ENCODE measurements at regions not wholly inside any gene's neighbourhood (a gene's known extent, or its start where the extent isn't known, plus 50 kb on each side); places are given as distances from the start of the nearest gene placed in this dataset.

DNA sequence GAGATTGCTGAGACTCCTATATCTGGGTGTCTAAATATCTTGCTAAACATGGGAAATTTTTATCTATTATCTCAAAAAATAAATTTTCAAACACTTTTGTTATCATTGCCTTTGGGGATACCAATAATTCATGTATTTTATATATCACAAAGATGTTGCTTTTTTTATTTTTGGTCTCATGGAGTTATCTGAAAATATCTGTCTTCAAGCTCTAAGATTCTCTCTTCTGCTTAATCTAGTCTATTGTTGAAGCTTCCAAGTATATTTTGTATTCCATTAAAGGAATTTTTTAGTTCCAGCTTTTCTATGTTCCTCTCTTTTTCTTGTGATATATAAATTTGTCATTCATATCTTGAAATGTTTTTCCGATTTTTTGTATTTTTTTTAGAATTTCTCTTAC, 812.0 kb downstream of the DACH1 start:
- Mint-ChIP-seq H3K9me3 (peaks cover 6 to 7% of the 10 kb centered on the region in 2 donors), H3K4me3 (no peak overlapping the region), H3K27ac (no peak overlapping the region), H3K4me1 (peaks cover 0 to 8% of the 10 kb centered on the region in 2 donors), H3K27me3 (no peaks in the 10 kb centered on the region), H3K36me3 (no peaks in the 10 kb centered on the region)
- DNase-seq (no peak), ATAC-seq (replicated peaks) (no peak)

DNA sequence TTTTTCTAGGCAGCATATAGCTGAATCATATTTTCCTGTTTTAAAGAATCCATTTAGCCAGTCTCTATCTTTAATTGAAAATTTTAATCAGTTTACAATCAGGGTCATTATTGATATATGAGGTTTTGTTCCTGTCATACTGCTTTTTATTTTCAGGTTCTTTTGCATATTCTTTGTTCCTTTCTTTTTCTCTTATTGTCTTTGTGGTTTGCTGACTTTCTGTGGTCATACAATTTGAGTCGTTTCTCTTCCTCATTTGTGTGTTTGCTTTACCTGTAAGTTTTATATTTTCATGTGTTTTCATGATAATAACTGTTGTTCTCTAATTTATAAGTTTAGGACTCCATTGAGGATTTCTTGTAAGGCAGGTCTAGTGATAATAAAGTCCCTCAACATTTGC, 812.6 kb downstream of the DACH1 start:
- Mint-ChIP-seq H3K27ac (no peak overlapping the region), H3K36me3 (no peaks in the 10 kb centered on the region), H3K9me3 (peaks cover 6 to 7% of the 10 kb centered on the region in 2 donors), H3K4me1 (peaks cover 0 to 8% of the 10 kb centered on the region in 2 donors), H3K27me3 (no peaks in the 10 kb centered on the region), H3K4me3 (no peak overlapping the region)
- no peak for DNase-seq
- ATAC-seq (replicated peaks): no peak

DNA sequence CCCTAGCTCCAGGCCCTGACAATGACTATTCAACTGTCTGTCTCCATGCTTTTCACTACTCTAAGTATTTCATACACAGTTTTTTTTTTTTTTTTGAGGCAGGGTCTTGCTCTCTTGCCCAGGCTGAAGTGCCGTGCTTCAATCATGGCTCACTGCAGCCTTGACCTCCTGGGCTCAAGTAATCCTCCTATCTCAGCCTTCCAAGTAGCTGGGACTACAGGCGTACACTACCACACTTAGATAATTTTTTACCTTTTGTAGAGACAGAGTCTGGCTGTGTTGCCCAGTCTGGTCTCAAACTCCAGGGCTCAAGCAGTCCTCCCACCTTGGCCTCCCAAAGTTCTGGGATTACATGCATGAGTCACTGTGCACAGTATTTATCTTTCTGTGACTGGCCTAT, 815.4 kb downstream of the DACH1 start:
- no peak for DNase-seq
- Mint-ChIP-seq H3K4me3 (no peak overlapping the region), H3K4me1 (peaks cover 0 to 8% of the 10 kb centered on the region in 2 donors), H3K27ac (no peak overlapping the region), H3K9me3 (peaks cover 6 to 7% of the 10 kb centered on the region in 2 donors), H3K27me3 (no peaks in the 10 kb centered on the region), H3K36me3 (no peaks in the 10 kb centered on the region)
- no peak for ATAC-seq (replicated peaks)

DNA sequence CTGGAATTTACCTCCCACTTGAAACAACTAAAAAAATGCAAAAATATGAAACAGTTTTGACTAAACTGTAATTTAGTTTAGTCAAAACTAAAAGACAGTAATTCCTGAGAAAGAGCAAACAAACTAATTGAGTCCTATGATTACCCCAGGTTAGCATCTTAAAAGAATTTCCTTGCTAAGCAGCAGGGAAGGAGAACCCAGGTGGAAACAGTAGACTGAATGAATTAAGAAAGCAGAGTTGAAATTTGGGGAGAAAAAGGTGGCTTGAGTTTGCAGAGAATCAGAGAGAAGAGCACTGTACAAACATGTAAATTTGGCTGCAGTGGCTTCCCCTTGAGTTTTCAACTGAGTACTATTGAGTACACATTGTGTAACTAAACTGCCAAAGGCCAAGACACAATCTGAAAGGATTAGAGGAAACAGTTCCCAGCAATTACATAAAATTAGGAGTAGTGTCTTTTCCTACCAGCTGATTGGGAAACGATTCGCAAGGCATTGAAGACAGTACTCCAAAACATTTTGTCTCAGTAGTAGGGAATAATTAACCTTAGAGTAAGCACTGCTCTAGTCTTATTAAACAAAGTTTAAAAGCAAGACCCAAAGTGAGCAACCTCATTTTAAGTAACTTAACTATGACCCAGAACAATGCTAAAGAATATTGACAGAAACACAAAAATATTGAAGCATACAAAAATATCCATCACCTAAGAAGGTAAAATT, 820.5 kb downstream of the DACH1 start:
- Mint-ChIP-seq H3K27ac (no peak overlapping the region), H3K9me3 (peaks cover 0 to 2% of the 10 kb centered on the region in 2 donors), H3K27me3 (no peaks in the 10 kb centered on the region), H3K4me1 (no peaks in the 10 kb centered on the region), H3K36me3 (no peaks in the 10 kb centered on the region), H3K4me3 (no peak overlapping the region)
- ATAC-seq (replicated peaks) (no peak), DNase-seq (no peak)

DNA sequence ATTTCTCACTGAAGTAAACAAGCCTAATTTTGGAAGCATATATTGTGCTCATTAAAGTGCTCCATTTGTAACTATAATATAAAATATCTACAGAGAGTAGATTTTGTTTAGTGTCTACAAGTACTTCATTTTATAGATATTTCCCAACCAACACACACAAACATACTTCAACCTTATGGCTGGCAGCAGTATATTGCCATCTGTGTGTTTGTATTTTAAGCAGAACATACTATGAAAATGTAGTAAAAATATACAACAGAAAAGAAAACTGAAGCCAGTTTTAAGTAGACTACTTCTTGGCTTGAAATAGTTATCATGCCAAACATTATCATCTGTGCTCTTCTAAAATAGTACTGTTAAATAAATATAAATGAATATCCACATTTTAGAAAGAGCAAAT, 821.9 kb downstream of the DACH1 start:
- ATAC-seq (replicated peaks): no peak
- Mint-ChIP-seq H3K4me1 (no peaks in the 10 kb centered on the region), H3K4me3 (no peak overlapping the region), H3K9me3 (peaks cover 0 to 2% of the 10 kb centered on the region in 2 donors), H3K27ac (no peak overlapping the region), H3K36me3 (no peaks in the 10 kb centered on the region), H3K27me3 (no peaks in the 10 kb centered on the region)
- no peak for DNase-seq

DNA sequence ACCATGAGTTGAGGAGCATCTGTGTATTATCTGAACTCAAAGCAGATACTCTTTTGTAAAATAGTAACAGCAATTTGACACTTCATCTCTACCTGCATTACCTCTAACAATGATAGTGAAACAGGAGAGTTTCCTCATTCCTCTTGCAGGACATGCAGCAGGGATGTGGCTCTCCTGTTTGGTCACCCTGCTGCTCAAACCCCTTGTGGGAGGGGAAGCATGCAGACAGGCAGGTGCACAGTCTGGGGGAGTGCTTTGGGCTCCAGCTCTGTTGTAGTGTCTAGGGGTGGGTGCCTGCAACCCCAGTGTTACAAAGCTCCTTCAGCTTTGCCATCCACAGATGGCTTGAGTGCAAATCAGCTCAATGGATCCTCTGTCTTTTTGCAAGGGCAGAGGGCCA, 827.6 kb downstream of the DACH1 start:
- no peak for ATAC-seq (replicated peaks)
- Mint-ChIP-seq H3K4me1 (no peaks in the 10 kb centered on the region), H3K27me3 (no peaks in the 10 kb centered on the region), H3K27ac (no peak overlapping the region), H3K4me3 (no peak overlapping the region), H3K36me3 (no peaks in the 10 kb centered on the region), H3K9me3 (no peaks in the 10 kb centered on the region)
- DNase-seq: no peak

DNA sequence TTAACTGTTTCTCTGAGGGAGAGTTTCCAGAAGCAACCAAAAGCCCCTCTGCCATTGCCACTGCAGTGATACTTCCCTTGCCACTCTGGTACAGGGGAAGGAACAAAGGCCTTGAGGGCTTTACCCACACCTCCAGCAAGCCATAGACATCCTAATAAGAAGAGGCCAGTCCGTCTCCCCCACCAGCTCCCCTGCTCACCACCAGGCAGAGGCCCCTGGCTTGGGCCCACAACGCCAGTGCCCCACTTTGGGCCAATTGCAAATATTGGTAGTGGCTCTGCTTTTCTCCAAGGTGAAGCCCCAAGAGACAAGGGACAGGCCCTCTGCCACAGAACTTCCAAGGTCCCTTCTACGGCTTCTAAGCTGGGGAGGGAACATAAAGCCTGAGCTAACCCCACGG, 833.0 kb downstream of the DACH1 start:
- H3K27ac Mint-ChIP-seq: no peak overlapping the region
- DNase-seq (no peak), ATAC-seq (replicated peaks) (peak in 1 of 2 donors; percentile 7)
- no peaks in the 10 kb centered on the region for H3K4me1 Mint-ChIP-seq
- peaks cover 5 to 8% of the 10 kb centered on the region in 2 donors for H3K9me3 Mint-ChIP-seq
- H3K4me3 Mint-ChIP-seq: no peak overlapping the region
- no peaks in the 10 kb centered on the region for H3K36me3 Mint-ChIP-seq
- H3K27me3 Mint-ChIP-seq: no peaks in the 10 kb centered on the region

DNA sequence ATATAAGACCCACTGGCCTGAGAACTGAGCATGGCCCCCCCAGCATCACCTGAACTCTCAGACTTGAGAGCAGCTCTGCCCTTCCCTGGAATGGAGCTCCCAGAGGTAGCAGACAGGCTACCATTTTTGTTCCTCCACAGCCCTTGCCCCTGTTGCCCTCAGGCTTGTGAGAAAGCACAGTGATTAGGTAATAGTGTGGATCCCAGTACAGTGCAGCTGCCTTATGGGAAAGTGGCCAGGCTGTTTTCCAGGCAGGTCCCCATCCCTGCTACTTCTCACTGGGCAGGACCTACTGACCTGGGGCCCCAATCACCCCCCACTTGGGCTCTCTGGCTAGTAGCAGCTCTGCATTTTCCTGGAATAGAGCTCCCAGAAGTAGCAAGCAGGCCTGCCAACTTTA, 834.0 kb downstream of the DACH1 start:
- Mint-ChIP-seq H3K36me3 (peaks cover 0 to 2% of the 10 kb centered on the region in 2 donors), H3K27ac (no peak overlapping the region), H3K4me3 (no peak overlapping the region), H3K27me3 (no peaks in the 10 kb centered on the region), H3K4me1 (no peaks in the 10 kb centered on the region), H3K9me3 (peaks cover 9 to 13% of the 10 kb centered on the region in 2 donors)
- ATAC-seq (replicated peaks) (no peak), DNase-seq (no peak)

DNA sequence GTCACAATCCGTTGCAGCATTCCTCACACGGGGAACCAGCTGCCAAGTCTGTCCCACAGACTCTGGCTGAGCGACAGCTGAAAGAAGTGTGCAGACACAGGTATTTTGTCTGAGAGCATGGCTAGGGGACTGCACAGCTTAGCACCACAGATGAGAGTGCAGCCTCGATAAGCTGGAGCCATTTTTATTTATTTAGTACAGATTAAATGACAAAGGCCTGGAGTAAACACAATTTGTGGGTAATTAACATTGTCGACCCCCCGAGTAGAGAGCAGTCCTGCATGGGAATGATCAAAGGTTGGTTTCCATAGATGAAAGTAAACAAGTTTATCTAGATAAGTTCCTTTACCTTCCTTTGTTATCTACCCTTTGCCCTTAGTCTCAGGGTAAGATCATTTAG, 836.2 kb downstream of the DACH1 start:
- ATAC-seq (replicated peaks) (no peak), DNase-seq (no peak)
- Mint-ChIP-seq H3K36me3 (peaks cover 0 to 3% of the 10 kb centered on the region in 2 donors), H3K27ac (no peak overlapping the region), H3K4me3 (no peak overlapping the region), H3K4me1 (no peaks in the 10 kb centered on the region), H3K9me3 (peaks cover 15 to 19% of the 10 kb centered on the region in 2 donors), H3K27me3 (no peaks in the 10 kb centered on the region)

DNA sequence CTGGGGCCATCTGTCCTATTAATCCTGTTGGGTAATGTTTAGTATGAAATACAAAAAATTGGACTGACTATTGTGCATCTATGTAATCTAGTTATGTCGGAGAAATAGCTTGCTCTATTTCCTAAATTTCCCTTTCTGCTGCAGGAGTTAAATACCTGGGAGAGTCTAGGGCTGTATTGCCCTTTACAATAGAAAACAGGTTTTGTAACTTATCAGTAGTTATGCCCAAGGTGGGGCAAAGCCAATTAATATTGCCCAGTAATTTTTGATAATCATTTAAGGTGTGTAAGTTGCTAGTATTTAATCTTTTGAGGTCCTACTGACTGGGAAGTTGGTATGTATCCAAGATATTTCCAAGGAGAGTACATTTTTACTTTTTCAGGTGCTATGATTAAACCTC, 838.1 kb downstream of the DACH1 start:
- Mint-ChIP-seq H3K9me3 (peaks cover 15 to 18% of the 10 kb centered on the region in 2 donors), H3K4me1 (no peaks in the 10 kb centered on the region), H3K27ac (no peak overlapping the region), H3K36me3 (peaks cover 0 to 3% of the 10 kb centered on the region in 2 donors), H3K4me3 (no peak overlapping the region), H3K27me3 (no peaks in the 10 kb centered on the region)
- ATAC-seq (replicated peaks) (no peak), DNase-seq (no peak)

DNA sequence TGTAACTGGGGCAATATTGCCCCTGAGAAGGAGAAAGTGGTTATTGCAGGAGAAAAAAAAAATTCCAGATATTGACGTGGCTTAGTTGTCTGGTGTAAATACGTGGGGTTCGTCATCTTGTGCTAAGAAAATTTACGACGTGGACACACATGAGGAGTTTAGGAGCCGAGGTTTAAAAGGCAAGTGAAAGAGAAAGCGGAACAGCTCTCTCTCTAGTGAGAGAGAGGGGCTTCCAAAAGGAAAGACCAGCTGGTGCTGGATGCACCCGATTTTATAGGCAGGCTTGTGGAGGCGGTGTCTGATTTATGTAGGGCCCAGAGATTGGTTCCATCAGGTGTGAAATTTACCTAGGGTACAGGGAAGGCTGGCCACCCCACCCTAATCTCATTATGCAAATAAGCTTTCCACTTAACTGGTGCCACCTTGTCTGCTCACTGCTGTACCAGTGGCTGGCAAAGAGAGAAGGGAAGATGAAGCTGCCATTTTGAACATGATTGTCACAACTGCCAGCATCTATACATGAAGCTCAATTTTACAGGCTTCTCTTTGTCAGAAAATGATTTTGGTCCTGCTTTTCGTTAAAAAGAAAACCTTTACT, 845.1 kb downstream of the DACH1 start:
- Mint-ChIP-seq H3K4me3 (no peak overlapping the region), H3K27ac (no peak overlapping the region)
- no peak for DNase-seq

DNA sequence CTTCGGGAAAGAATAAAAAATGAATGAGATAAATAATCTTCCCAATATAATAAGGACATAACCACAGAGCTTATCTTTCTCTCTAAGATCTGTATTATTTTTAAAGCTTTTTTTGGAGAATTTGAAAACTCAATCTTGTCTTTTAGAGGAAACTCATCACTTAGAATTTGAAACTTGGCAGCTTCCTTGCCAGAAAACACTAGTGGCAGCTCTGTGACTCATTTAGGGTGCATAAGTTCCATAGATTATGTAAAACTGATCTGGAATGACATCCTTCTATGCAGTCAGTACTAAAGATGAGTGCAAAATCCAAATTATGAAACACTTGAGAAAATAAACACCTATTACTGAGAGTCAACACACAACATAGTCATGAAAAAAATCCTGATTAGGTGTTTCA, 848.0 kb downstream of the DACH1 start:
- Mint-ChIP-seq H3K27ac (no peak overlapping the region), H3K36me3 (no peaks in the 10 kb centered on the region), H3K4me1 (no peaks in the 10 kb centered on the region), H3K9me3 (peaks cover 2 to 4% of the 10 kb centered on the region in 2 donors), H3K27me3 (no peaks in the 10 kb centered on the region), H3K4me3 (no peak overlapping the region)
- no peak for DNase-seq
- no peak for ATAC-seq (replicated peaks)

More for the DNA sequence above, 845.1 kb downstream of the DACH1 start:
- peak; percentile 31 to 59 for ATAC-seq (replicated peaks)
- H3K4me1 Mint-ChIP-seq: no peaks in the 10 kb centered on the region
- no peaks in the 10 kb centered on the region for H3K27me3 Mint-ChIP-seq
- H3K36me3 Mint-ChIP-seq: no peaks in the 10 kb centered on the region
- peaks cover 6 to 8% of the 10 kb centered on the region in 2 donors for H3K9me3 Mint-ChIP-seq

DNA sequence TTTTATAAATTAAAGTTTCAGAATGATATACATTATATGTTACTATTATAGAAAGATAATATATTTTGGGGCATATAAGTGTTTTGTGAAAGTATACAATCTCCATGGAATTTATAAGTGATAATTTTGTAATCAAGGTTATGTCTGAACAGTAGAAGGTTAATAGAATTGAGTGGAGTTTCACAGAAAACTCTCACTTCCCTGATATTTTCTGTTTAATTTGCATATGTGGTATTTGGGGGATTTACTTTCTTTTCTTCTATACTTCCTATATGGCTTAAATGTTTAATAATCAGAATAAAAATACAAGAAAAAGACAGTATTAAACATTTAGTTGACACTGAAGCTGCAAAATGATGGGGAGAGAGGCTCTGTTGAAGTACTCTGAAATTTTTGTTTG, 848.5 kb downstream of the DACH1 start:
- DNase-seq: no peak
- Mint-ChIP-seq H3K4me1 (no peaks in the 10 kb centered on the region), H3K4me3 (no peak overlapping the region), H3K36me3 (no peaks in the 10 kb centered on the region), H3K27ac (no peak overlapping the region), H3K27me3 (no peaks in the 10 kb centered on the region), H3K9me3 (peaks cover 2 to 4% of the 10 kb centered on the region in 2 donors)
- ATAC-seq (replicated peaks): peak in 1 of 2 donors; percentile 36

DNA sequence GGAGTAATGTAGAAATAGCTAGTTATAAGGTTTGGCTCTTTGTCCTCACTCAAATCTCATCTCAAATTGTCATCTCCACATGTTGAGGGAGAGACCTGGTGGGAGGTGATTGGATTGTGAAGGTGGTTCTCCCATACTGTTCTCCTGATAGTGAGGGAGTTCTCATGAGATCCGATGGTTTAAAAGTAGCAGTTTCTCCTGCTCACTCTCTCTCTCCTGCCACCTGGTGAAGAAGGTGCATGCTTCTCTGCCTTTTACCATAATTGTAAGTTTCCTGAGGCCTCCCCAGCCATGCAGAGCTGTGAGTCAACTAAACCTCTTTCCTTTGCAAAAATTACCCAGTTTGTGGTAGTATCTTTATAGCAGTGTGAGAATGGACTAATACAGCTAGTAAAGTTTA, 849.4 kb downstream of the DACH1 start:
- DNase-seq (no peak), ATAC-seq (replicated peaks) (no peak)
- Mint-ChIP-seq H3K27ac (no peak overlapping the region), H3K4me1 (no peaks in the 10 kb centered on the region), H3K9me3 (peaks cover 2 to 4% of the 10 kb centered on the region in 2 donors), H3K4me3 (no peak overlapping the region), H3K27me3 (no peaks in the 10 kb centered on the region), H3K36me3 (no peaks in the 10 kb centered on the region)

DNA sequence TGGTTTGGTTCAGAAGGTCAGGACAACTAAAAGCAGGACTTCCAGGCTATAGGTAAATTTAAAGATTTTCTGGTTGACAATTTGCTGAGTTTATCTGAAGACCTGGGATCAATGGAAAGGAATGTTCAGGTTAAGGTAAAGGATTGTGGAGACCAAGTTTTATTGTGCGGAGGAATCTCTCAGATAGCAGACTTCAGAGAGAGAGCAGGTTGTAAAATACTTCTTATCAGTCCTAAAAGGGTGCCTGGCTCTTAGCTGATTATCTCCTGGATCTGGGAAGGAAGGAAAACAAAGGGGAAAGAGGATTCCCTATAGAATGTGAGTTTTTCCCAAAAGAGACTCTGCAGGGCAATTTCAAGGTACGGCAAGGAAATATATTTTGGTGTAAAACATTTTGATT, 851.5 kb downstream of the DACH1 start:
- H3K36me3 Mint-ChIP-seq: no peaks in the 10 kb centered on the region
- no peak overlapping the region for H3K4me3 Mint-ChIP-seq
- no peaks in the 10 kb centered on the region for H3K9me3 Mint-ChIP-seq
- no peak overlapping the region for H3K27ac Mint-ChIP-seq
- ATAC-seq (replicated peaks): no peak
- DNase-seq: no peak
- H3K27me3 Mint-ChIP-seq: no peaks in the 10 kb centered on the region
- H3K4me1 Mint-ChIP-seq: no peaks in the 10 kb centered on the region

Measured in stimulated activated naive B cell treated with anti-CD40 and anti-IgM and Interleukin-4, amounts not matched to agents 10 μg/mL and 1 μg/mL and 100 μg/mL, for 72 hours (primary cell).